T-helper 1 cell treated with Interleukin-12 subunit alpha and Interleukin-12 subunit beta and Interleukin-4 antibody, amounts not matched to agents 30 μg/mL and 1 μg/mL, for 36 hours (primary cell): ENCODE measurements at regions not wholly inside any gene's neighbourhood (a gene's known extent, or its start where the extent isn't known, plus 50 kb on each side); places are given as distances from the start of the nearest gene placed in this dataset.

Experiments
- H3K27ac Mint-ChIP-seq: one replicate; pipeline ENCODE4 v1.8.0; 2021; ENCODE audit warnings: mild to moderate bottlenecking, mixed read lengths
- H3K27me3 Mint-ChIP-seq: one replicate; pipeline ENCODE4 v1.8.0; 2021; ENCODE audit warnings: low read depth, mixed read lengths
- H3K36me3 Mint-ChIP-seq: one replicate; pipeline ENCODE4 v1.8.0; 2021; ENCODE audit warnings: low read depth, mixed read lengths
- H3K4me1 Mint-ChIP-seq: one replicate; pipeline ENCODE4 v1.8.0; 2021; ENCODE audit warnings: low read depth, mixed read lengths
- H3K4me3 Mint-ChIP-seq: one replicate; pipeline ENCODE4 v1.8.0; 2021; ENCODE audit warnings: mild to moderate bottlenecking, moderate library complexity, mixed read lengths
- H3K9me3 Mint-ChIP-seq: one replicate; pipeline ENCODE4 v1.8.0; 2021; ENCODE audit warnings: mixed read lengths

- H3K27me3 Mint-ChIP-seq = no peaks in the 10 kb centered on the region
- H3K4me3 Mint-ChIP-seq = no peak overlapping the region
- H3K4me1 Mint-ChIP-seq = no peaks in the 10 kb centered on the region
- H3K9me3 Mint-ChIP-seq = no peaks in the 10 kb centered on the region
- H3K27ac Mint-ChIP-seq = no peak overlapping the region
- H3K36me3 Mint-ChIP-seq = no peaks in the 10 kb centered on the region
Observed at GRCh38 chr20:40427026-40427425, 262.0 kb downstream of the MAFB start.

GRCh38 chr20:40424695-40425094 lies 264.3 kb downstream of the MAFB start:
- Mint-ChIP-seq H3K4me1 (no peaks in the 10 kb centered on the region), H3K4me3 (no peak overlapping the region), H3K27ac (no peak overlapping the region), H3K27me3 (no peaks in the 10 kb centered on the region), H3K9me3 (no peaks in the 10 kb centered on the region), H3K36me3 (no peaks in the 10 kb centered on the region)

GRCh38 chr20:40422656-40423055 lies 266.4 kb downstream of the MAFB start:
- Mint-ChIP-seq H3K4me3 (no peak overlapping the region), H3K36me3 (no peaks in the 10 kb centered on the region), H3K4me1 (no peaks in the 10 kb centered on the region), H3K27me3 (no peaks in the 10 kb centered on the region), H3K27ac (no peak overlapping the region), H3K9me3 (no peaks in the 10 kb centered on the region)

- Mint-ChIP-seq H3K27me3 (peaks cover 4% of the 10 kb centered on the region), H3K4me3 (no peak overlapping the region), H3K36me3 (no peaks in the 10 kb centered on the region), H3K27ac (no peak overlapping the region), H3K4me1 (no peaks in the 10 kb centered on the region), H3K9me3 (no peaks in the 10 kb centered on the region)
Observed at GRCh38 chr20:40416274-40416673, 272.8 kb downstream of the MAFB start.

GRCh38 chr20:40414843-40415615 lies 274.0 kb downstream of the MAFB start:
- peaks cover 4% of the 10 kb centered on the region for H3K27me3 Mint-ChIP-seq
- no peaks in the 10 kb centered on the region for H3K9me3 Mint-ChIP-seq
- no peak overlapping the region for H3K4me3 Mint-ChIP-seq
- H3K36me3 Mint-ChIP-seq = no peaks in the 10 kb centered on the region
- H3K27ac Mint-ChIP-seq = no peak overlapping the region
- no peaks in the 10 kb centered on the region for H3K4me1 Mint-ChIP-seq

- no peak overlapping the region for H3K4me3 Mint-ChIP-seq
- H3K27ac Mint-ChIP-seq = no peak overlapping the region
- no peaks in the 10 kb centered on the region for H3K9me3 Mint-ChIP-seq
- peaks cover 4% of the 10 kb centered on the region for H3K27me3 Mint-ChIP-seq
- H3K4me1 Mint-ChIP-seq = no peaks in the 10 kb centered on the region
- no peaks in the 10 kb centered on the region for H3K36me3 Mint-ChIP-seq
Observed at GRCh38 chr20:40410028-40410427, 279.0 kb downstream of the MAFB start.

- H3K36me3 Mint-ChIP-seq = no peaks in the 10 kb centered on the region
- H3K4me3 Mint-ChIP-seq = no peak overlapping the region
- H3K27me3 Mint-ChIP-seq = no peaks in the 10 kb centered on the region
- H3K27ac Mint-ChIP-seq = no peak overlapping the region
- no peaks in the 10 kb centered on the region for H3K4me1 Mint-ChIP-seq
- H3K9me3 Mint-ChIP-seq = no peaks in the 10 kb centered on the region
Observed at GRCh38 chr20:40397467-40397866, 291.6 kb downstream of the MAFB start.

- Mint-ChIP-seq H3K27me3 (no peaks in the 10 kb centered on the region), H3K4me1 (no peaks in the 10 kb centered on the region), H3K4me3 (no peak overlapping the region), H3K27ac (no peak overlapping the region), H3K36me3 (no peaks in the 10 kb centered on the region), H3K9me3 (no peaks in the 10 kb centered on the region)
Observed at GRCh38 chr20:40393197-40394079, 295.6 kb downstream of the MAFB start.

- Mint-ChIP-seq H3K9me3 (no peaks in the 10 kb centered on the region), H3K4me1 (no peaks in the 10 kb centered on the region), H3K36me3 (no peaks in the 10 kb centered on the region), H3K4me3 (no peak overlapping the region), H3K27me3 (no peaks in the 10 kb centered on the region), H3K27ac (no peak overlapping the region)
Observed at GRCh38 chr20:40390654-40391053, 298.4 kb downstream of the MAFB start.

- no peaks in the 10 kb centered on the region for H3K27me3 Mint-ChIP-seq
- H3K36me3 Mint-ChIP-seq = no peaks in the 10 kb centered on the region
- no peak overlapping the region for H3K27ac Mint-ChIP-seq
- H3K4me3 Mint-ChIP-seq = no peak overlapping the region
- H3K4me1 Mint-ChIP-seq = no peaks in the 10 kb centered on the region
- no peaks in the 10 kb centered on the region for H3K9me3 Mint-ChIP-seq
Observed at GRCh38 chr20:40370800-40371199, 318.2 kb downstream of the MAFB start.

- H3K27ac Mint-ChIP-seq = no peak overlapping the region
- H3K36me3 Mint-ChIP-seq = no peaks in the 10 kb centered on the region
- no peaks in the 10 kb centered on the region for H3K9me3 Mint-ChIP-seq
- no peak overlapping the region for H3K4me3 Mint-ChIP-seq
- H3K4me1 Mint-ChIP-seq = no peaks in the 10 kb centered on the region
- H3K27me3 Mint-ChIP-seq = no peaks in the 10 kb centered on the region
Observed at GRCh38 chr20:40368876-40369275, 320.2 kb downstream of the MAFB start.

- H3K27me3 Mint-ChIP-seq = no peaks in the 10 kb centered on the region
- H3K36me3 Mint-ChIP-seq = no peaks in the 10 kb centered on the region
- no peak overlapping the region for H3K27ac Mint-ChIP-seq
- no peak overlapping the region for H3K4me3 Mint-ChIP-seq
- H3K9me3 Mint-ChIP-seq = no peaks in the 10 kb centered on the region
- H3K4me1 Mint-ChIP-seq = no peaks in the 10 kb centered on the region
Observed at GRCh38 chr20:40361916-40362315, 327.1 kb downstream of the MAFB start.

GRCh38 chr20:40359131-40359912 lies 329.7 kb downstream of the MAFB start:
- no peaks in the 10 kb centered on the region for H3K4me1 Mint-ChIP-seq
- H3K9me3 Mint-ChIP-seq = no peaks in the 10 kb centered on the region
- H3K27me3 Mint-ChIP-seq = no peaks in the 10 kb centered on the region
- no peak overlapping the region for H3K4me3 Mint-ChIP-seq
- no peaks in the 10 kb centered on the region for H3K36me3 Mint-ChIP-seq
- H3K27ac Mint-ChIP-seq = no peak overlapping the region

- Mint-ChIP-seq H3K36me3 (no peaks in the 10 kb centered on the region), H3K4me3 (no peak overlapping the region), H3K27me3 (no peaks in the 10 kb centered on the region), H3K4me1 (no peaks in the 10 kb centered on the region), H3K9me3 (no peaks in the 10 kb centered on the region), H3K27ac (no peak overlapping the region)
Observed at GRCh38 chr20:40354880-40355279, 334.2 kb downstream of the MAFB start.
